Panc1 (cell line): ENCODE measurements at regions not wholly inside any gene's neighbourhood (a gene's known extent, or its start where the extent isn't known, plus 50 kb on each side); places are given as distances from the start of the nearest gene placed in this dataset.

ENCODE experiments used
- CTCF ChIP-seq: fragments of 450-650 bp; IDR thresholded peaks from 2 replicates; pipeline ENCODE4 v1.5.1; 2017; ENCODE audit warnings: mild to moderate bottlenecking
- POLR2AphosphoS5 ChIP-seq: IDR thresholded peaks from 2 replicates; pipeline ENCODE4 v1.6.1; 2012; ENCODE audit warnings: mild to moderate bottlenecking, low read depth, low read length, moderate library complexity
- REST ChIP-seq, 2 experiments: IDR thresholded peaks; 2 replicates each; pipeline ENCODE4 v1.6.1; 2011 to 2012; ENCODE audit warnings: low read depth in 2 of 2, control low read depth in 1 of 2, low read length in 1 of 2, mild to moderate bottlenecking in 1 of 2, moderate library complexity in 1 of 2; ENCODE audit not compliant: insufficient read depth in 1 of 2
- SIN3A ChIP-seq: IDR thresholded peaks from 2 replicates; pipeline ENCODE4 v1.6.1; 2012; ENCODE audit warnings: low read depth, mild to moderate bottlenecking, low read length, moderate library complexity, borderline replicate concordance; ENCODE audit not compliant: insufficient read depth

- TF ChIP-seq POLR2AphosphoS5: no peak
- TF ChIP-seq CTCF: no peak
- TF ChIP-seq REST (IDR thresholded peaks at IDR 0.05; ENCODE audit: insufficient read depth in 1 of 2, low read depth in 2 of 2, low read length in 1 of 2): no peak
- no peak for TF ChIP-seq SIN3A
Observed at GRCh38 chr4:164461901-164462300, 292.0 kb upstream of the SMIM31 start.
